ENCODE measurements at regions not wholly inside any gene's neighbourhood (a gene's known extent, or its start where the extent isn't known, plus 50 kb on each side); places are given as distances from the start of the nearest gene placed in this dataset.

DNA sequence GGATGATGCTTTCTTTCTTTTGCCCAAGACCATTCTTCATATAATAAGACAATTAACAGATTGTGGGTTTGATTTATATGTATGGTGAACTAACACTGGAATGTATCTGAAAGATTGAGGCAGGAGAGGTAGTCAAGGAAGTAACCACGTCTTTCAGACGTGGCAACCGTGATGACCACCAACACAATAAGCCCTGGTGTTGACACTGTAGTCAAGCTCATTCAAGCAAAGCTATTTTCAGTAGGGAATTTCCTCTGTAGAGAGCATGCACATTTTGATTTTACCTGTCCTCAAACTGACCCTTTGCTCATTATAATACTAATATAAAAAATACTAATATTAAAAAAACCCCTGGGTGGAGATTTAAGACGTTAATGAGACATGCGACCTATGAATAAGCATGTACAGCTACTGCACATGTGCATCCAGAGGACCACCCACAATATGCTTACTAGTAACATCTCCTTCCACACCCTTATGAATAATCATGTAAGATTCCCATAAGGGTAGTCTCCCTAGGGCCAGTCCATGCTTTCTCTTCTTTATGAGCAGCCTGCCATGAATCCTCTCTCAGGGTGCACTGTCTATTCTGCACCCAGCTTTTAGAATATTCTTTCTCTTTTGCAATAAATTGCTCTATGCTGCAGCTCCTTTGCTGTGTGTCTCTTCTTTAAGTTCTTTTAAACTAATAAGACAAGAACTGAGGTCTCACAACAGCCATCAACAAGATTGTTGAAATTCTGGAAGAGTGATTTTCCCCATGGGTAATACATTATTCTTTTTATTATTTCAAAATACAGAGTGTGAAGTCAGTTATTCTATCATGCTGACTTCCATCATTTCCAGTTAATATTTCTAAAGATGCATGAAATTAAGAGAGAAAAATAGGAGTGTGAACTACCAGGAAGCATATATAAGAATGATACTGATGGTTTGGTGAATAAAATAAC is 151.3 kb upstream of the NPVF start:
- Histone ChIP-seq H3K4me1 (ENCODE audit: insufficient read depth) (no peaks in the 10 kb centered on the region), H3K27ac (no peak overlapping the region), H3K4me3 (no peak overlapping the region), H3K27me3 (no peaks in the 10 kb centered on the region), H3K9me3 (no peaks in the 10 kb centered on the region), H3K36me3 (no peaks in the 10 kb centered on the region)
- no peak for DNase-seq
- TF ChIP-seq, protein P1, sequence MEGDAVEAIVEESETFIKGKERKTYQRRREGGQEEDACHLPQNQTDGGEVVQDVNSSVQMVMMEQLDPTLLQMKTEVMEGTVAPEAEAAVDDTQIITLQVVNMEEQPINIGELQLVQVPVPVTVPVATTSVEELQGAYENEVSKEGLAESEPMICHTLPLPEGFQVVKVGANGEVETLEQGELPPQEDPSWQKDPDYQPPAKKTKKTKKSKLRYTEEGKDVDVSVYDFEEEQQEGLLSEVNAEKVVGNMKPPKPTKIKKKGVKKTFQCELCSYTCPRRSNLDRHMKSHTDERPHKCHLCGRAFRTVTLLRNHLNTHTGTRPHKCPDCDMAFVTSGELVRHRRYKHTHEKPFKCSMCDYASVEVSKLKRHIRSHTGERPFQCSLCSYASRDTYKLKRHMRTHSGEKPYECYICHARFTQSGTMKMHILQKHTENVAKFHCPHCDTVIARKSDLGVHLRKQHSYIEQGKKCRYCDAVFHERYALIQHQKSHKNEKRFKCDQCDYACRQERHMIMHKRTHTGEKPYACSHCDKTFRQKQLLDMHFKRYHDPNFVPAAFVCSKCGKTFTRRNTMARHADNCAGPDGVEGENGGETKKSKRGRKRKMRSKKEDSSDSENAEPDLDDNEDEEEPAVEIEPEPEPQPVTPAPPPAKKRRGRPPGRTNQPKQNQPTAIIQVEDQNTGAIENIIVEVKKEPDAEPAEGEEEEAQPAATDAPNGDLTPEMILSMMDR (IDR thresholded peaks at IDR 0.05) = no peak
- no peak for TF ChIP-seq POLR2A (IDR thresholded peaks at IDR 0.05)
- no peak for TF ChIP-seq EP300 (IDR thresholded peaks at IDR 0.05)
- intact Hi-C loops (cut with DNase I) = loop anchor here in 1 of 4 donors (10.0 kb wide), 1 partner anchor 55 kb away; no protein-coding TSS in a partner anchor
- WGBS, 3 donors = 84 to 85% (median 84%) methylated on average over 5 of the region's 5 CpGs

DNA sequence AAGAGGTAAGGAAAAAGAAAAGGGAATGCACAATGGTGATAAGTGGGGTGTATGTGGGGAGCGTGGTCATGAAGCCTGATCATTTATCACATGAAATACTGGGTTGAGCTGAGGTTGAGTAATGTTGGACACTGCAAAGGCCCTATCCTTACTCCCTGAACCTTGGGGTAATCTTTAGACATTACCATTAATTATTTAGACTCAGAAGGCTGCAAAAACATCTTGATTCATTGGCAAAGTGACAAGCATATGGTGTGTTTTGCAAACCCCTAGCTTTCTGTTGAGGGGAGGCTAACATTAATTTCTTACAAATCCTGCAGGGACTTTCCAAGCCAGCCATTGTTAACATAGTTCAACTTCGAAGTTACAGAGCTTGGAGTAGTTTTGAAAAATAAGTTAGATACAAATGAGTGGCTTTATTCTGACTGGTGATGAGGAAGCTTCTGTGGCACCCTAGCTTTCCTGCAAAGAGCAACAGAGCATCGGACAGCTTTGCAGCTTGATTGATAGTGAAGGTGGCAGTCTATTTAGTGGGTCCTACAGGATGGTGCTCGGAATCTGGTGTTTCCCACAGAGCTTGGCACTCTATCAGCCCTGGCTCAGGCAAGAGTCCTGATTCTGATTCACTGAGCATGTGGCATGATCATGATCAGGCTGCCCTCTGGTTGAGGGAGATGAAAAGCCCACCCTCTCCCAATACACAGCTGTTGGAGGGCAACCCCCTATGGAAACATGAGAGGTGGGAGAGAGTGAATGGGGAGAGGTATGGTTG is 153.7 kb upstream of the NPVF start:
- DNase-seq = no peak
- TF ChIP-seq, protein P1 (IDR thresholded peaks at IDR 0.05) = no peak
- 42 to 61% (median 58%) methylated on average over 4 of the region's 4 CpGs for WGBS, 3 donors
- Histone ChIP-seq H3K27me3 (no peaks in the 10 kb centered on the region), H3K4me1 (ENCODE audit: insufficient read depth) (no peaks in the 10 kb centered on the region), H3K9me3 (no peaks in the 10 kb centered on the region), H3K27ac (no peak overlapping the region), H3K36me3 (no peaks in the 10 kb centered on the region), H3K4me3 (no peak overlapping the region)
- intact Hi-C loops (cut with DNase I) = loop anchor here in 1 of 4 donors (10.0 kb wide), 1 partner anchor 57 kb away; no protein-coding TSS in a partner anchor

- H3K36me3 ChIP-seq = no peaks in the 10 kb centered on the region
- no peak overlapping the region for H3K4me3 ChIP-seq
- TF ChIP-seq, protein P1 (IDR thresholded peaks at IDR 0.05) = no peak
- TF ChIP-seq EP300 (IDR thresholded peaks at IDR 0.05) = no peak
- TF ChIP-seq POLR2A (IDR thresholded peaks at IDR 0.05) = no peak
- no peak overlapping the region for H3K27ac ChIP-seq
- intact Hi-C loops (cut with DNase I) = loop anchor here in 1 of 4 donors (10.0 kb wide), 1 partner anchor 58 kb away; no protein-coding TSS in a partner anchor
- H3K4me1 ChIP-seq (ENCODE audit: insufficient read depth) = no peaks in the 10 kb centered on the region
- 71 to 81% (median 75%) methylated on average over 4 of the region's 4 CpGs for WGBS, 3 donors
- no peaks in the 10 kb centered on the region for H3K27me3 ChIP-seq
- H3K9me3 ChIP-seq = no peaks in the 10 kb centered on the region
- DNase-seq = no peak
Measured at GRCh38 chr7:25382869-25383268, 154.6 kb upstream of the NPVF start.

- 70 to 86% (median 82%) methylated on average over 2 of the region's 2 CpGs for WGBS, 3 donors
- Histone ChIP-seq H3K4me1 (ENCODE audit: insufficient read depth) (no peaks in the 10 kb centered on the region), H3K27ac (no peak overlapping the region), H3K27me3 (no peaks in the 10 kb centered on the region), H3K4me3 (no peak overlapping the region), H3K9me3 (no peaks in the 10 kb centered on the region), H3K36me3 (no peaks in the 10 kb centered on the region)
- no peak for DNase-seq
- intact Hi-C loops (cut with DNase I) = loop anchor here in 1 of 4 donors (10.0 kb wide), 1 partner anchor 59 kb away; no protein-coding TSS in a partner anchor
- TF ChIP-seq EP300 (IDR thresholded peaks at IDR 0.05) (no peak), POLR2A (IDR thresholded peaks at IDR 0.05) (no peak)
- TF ChIP-seq, protein P1 (IDR thresholded peaks at IDR 0.05) = no peak
Measured at GRCh38 chr7:25383402-25383801, 155.1 kb upstream of the NPVF start.
